ENCODE measurements at regions not wholly inside any gene's neighbourhood (a gene's known extent, or its start where the extent isn't known, plus 50 kb on each side); places are given as distances from the start of the nearest gene placed in this dataset.

GRCh38 chr19:28466107-28467045 lies 746.6 kb downstream of the UQCRFS1 start:
- no peaks in the 10 kb centered on the region for H3K27me3 Mint-ChIP-seq (ENCODE audit: low read depth)
- H3K4me1 Mint-ChIP-seq (ENCODE audit: low read depth): peaks cover 6% of the 10 kb centered on the region
- no peak overlapping the region for H3K27ac Mint-ChIP-seq
- intact Hi-C loops (cut with micrococcal nuclease): loop anchor here (1.0 to 5.0 kb wide), 2 partner anchors 167 to 416 kb away; no protein-coding TSS in a partner anchor
- peak; percentile 48 for DNase-seq (ENCODE audit: low spot score)
- no peaks in the 10 kb centered on the region for H3K36me3 Mint-ChIP-seq (ENCODE audit: low read depth)
- H3K4me3 Mint-ChIP-seq (ENCODE audit: low read depth): no peak overlapping the region
- no peaks in the 10 kb centered on the region for H3K9me3 Mint-ChIP-seq

GRCh38 chr19:28465371-28466086 lies 747.4 kb downstream of the UQCRFS1 start:
- Mint-ChIP-seq H3K4me3 (ENCODE audit: low read depth) (no peak overlapping the region), H3K27ac (no peak overlapping the region), H3K4me1 (ENCODE audit: low read depth) (peaks cover 6% of the 10 kb centered on the region), H3K27me3 (ENCODE audit: low read depth) (no peaks in the 10 kb centered on the region), H3K9me3 (no peaks in the 10 kb centered on the region), H3K36me3 (ENCODE audit: low read depth) (no peaks in the 10 kb centered on the region)
- intact Hi-C loops (cut with micrococcal nuclease): loop anchor here (1.0 to 5.0 kb wide), 2 partner anchors 168 to 417 kb away; no protein-coding TSS in a partner anchor
- DNase-seq (ENCODE audit: low spot score): no peak

- intact Hi-C loops (cut with micrococcal nuclease): no loop called here
- H3K9me3 Mint-ChIP-seq: no peaks in the 10 kb centered on the region
- H3K4me3 Mint-ChIP-seq (ENCODE audit: low read depth): no peak overlapping the region
- H3K27ac Mint-ChIP-seq: no peak overlapping the region
- no peaks in the 10 kb centered on the region for H3K27me3 Mint-ChIP-seq (ENCODE audit: low read depth)
- no peaks in the 10 kb centered on the region for H3K36me3 Mint-ChIP-seq (ENCODE audit: low read depth)
- H3K4me1 Mint-ChIP-seq (ENCODE audit: low read depth): peaks cover 5% of the 10 kb centered on the region
- DNase-seq (ENCODE audit: low spot score): no peak
Observed at GRCh38 chr19:28463493-28464053, 749.4 kb downstream of the UQCRFS1 start.

- no peak for DNase-seq (ENCODE audit: low spot score)
- H3K27me3 Mint-ChIP-seq (ENCODE audit: low read depth): no peaks in the 10 kb centered on the region
- H3K36me3 Mint-ChIP-seq (ENCODE audit: low read depth): no peaks in the 10 kb centered on the region
- no peaks in the 10 kb centered on the region for H3K9me3 Mint-ChIP-seq
- intact Hi-C loops (cut with micrococcal nuclease): no loop called here
- no peak overlapping the region for H3K27ac Mint-ChIP-seq
- H3K4me3 Mint-ChIP-seq (ENCODE audit: low read depth): no peak overlapping the region
- H3K4me1 Mint-ChIP-seq (ENCODE audit: low read depth): peaks cover 6% of the 10 kb centered on the region
Observed at GRCh38 chr19:28457620-28458019, 755.3 kb downstream of the UQCRFS1 start.

- no peak overlapping the region for H3K4me3 Mint-ChIP-seq (ENCODE audit: low read depth)
- peak overlapping the region; percentile 32 for H3K27ac Mint-ChIP-seq
- intact Hi-C loops (cut with micrococcal nuclease): no loop called here
- H3K36me3 Mint-ChIP-seq (ENCODE audit: low read depth): no peaks in the 10 kb centered on the region
- no peaks in the 10 kb centered on the region for H3K27me3 Mint-ChIP-seq (ENCODE audit: low read depth)
- no peak for DNase-seq (ENCODE audit: low spot score)
- no peaks in the 10 kb centered on the region for H3K9me3 Mint-ChIP-seq
- H3K4me1 Mint-ChIP-seq (ENCODE audit: low read depth): peaks cover 6% of the 10 kb centered on the region
Observed at GRCh38 chr19:28456708-28457320, 756.1 kb downstream of the UQCRFS1 start.

- H3K4me1 Mint-ChIP-seq (ENCODE audit: low read depth): peaks cover 6% of the 10 kb centered on the region
- no peaks in the 10 kb centered on the region for H3K27me3 Mint-ChIP-seq (ENCODE audit: low read depth)
- no peak overlapping the region for H3K27ac Mint-ChIP-seq
- DNase-seq (ENCODE audit: low spot score): no peak
- intact Hi-C loops (cut with micrococcal nuclease): no loop called here
- no peaks in the 10 kb centered on the region for H3K9me3 Mint-ChIP-seq
- H3K36me3 Mint-ChIP-seq (ENCODE audit: low read depth): no peaks in the 10 kb centered on the region
- H3K4me3 Mint-ChIP-seq (ENCODE audit: low read depth): no peak overlapping the region
Observed at GRCh38 chr19:28456252-28456651, 756.7 kb downstream of the UQCRFS1 start.

- intact Hi-C loops (cut with micrococcal nuclease): no loop called here
- peaks cover 3% of the 10 kb centered on the region for H3K4me1 Mint-ChIP-seq (ENCODE audit: low read depth)
- no peak overlapping the region for H3K4me3 Mint-ChIP-seq (ENCODE audit: low read depth)
- H3K36me3 Mint-ChIP-seq (ENCODE audit: low read depth): no peaks in the 10 kb centered on the region
- no peaks in the 10 kb centered on the region for H3K9me3 Mint-ChIP-seq
- H3K27ac Mint-ChIP-seq: no peak overlapping the region
- DNase-seq (ENCODE audit: low spot score): no peak
- H3K27me3 Mint-ChIP-seq (ENCODE audit: low read depth): no peaks in the 10 kb centered on the region
Observed at GRCh38 chr19:28454083-28454482, 758.9 kb downstream of the UQCRFS1 start.

GRCh38 chr19:28453420-28453819 lies 759.5 kb downstream of the UQCRFS1 start:
- intact Hi-C loops (cut with micrococcal nuclease): no loop called here
- Mint-ChIP-seq H3K4me1 (ENCODE audit: low read depth) (peaks cover 3% of the 10 kb centered on the region), H3K4me3 (ENCODE audit: low read depth) (no peak overlapping the region), H3K27ac (no peak overlapping the region), H3K9me3 (no peaks in the 10 kb centered on the region), H3K36me3 (ENCODE audit: low read depth) (no peaks in the 10 kb centered on the region), H3K27me3 (ENCODE audit: low read depth) (no peaks in the 10 kb centered on the region)
- DNase-seq (ENCODE audit: low spot score): no peak

GRCh38 chr19:28449803-28450202 lies 763.1 kb downstream of the UQCRFS1 start:
- DNase-seq (ENCODE audit: low spot score): no peak
- Mint-ChIP-seq H3K4me3 (ENCODE audit: low read depth) (no peak overlapping the region), H3K27ac (no peak overlapping the region), H3K27me3 (ENCODE audit: low read depth) (no peaks in the 10 kb centered on the region), H3K4me1 (ENCODE audit: low read depth) (no peaks in the 10 kb centered on the region), H3K9me3 (no peaks in the 10 kb centered on the region), H3K36me3 (ENCODE audit: low read depth) (no peaks in the 10 kb centered on the region)
- intact Hi-C loops (cut with micrococcal nuclease): no loop called here

- intact Hi-C loops (cut with micrococcal nuclease): no loop called here
- no peaks in the 10 kb centered on the region for H3K27me3 Mint-ChIP-seq (ENCODE audit: low read depth)
- DNase-seq (ENCODE audit: low spot score): no peak
- H3K9me3 Mint-ChIP-seq: no peaks in the 10 kb centered on the region
- H3K4me1 Mint-ChIP-seq (ENCODE audit: low read depth): no peaks in the 10 kb centered on the region
- H3K27ac Mint-ChIP-seq: no peak overlapping the region
- no peak overlapping the region for H3K4me3 Mint-ChIP-seq (ENCODE audit: low read depth)
- no peaks in the 10 kb centered on the region for H3K36me3 Mint-ChIP-seq (ENCODE audit: low read depth)
Observed at GRCh38 chr19:28446511-28446910, 766.4 kb downstream of the UQCRFS1 start.

- H3K36me3 Mint-ChIP-seq (ENCODE audit: low read depth): no peaks in the 10 kb centered on the region
- no peak overlapping the region for H3K4me3 Mint-ChIP-seq (ENCODE audit: low read depth)
- no peak overlapping the region for H3K27ac Mint-ChIP-seq
- no peaks in the 10 kb centered on the region for H3K9me3 Mint-ChIP-seq
- no peaks in the 10 kb centered on the region for H3K4me1 Mint-ChIP-seq (ENCODE audit: low read depth)
- no peak for DNase-seq (ENCODE audit: low spot score)
- intact Hi-C loops (cut with micrococcal nuclease): no loop called here
- no peaks in the 10 kb centered on the region for H3K27me3 Mint-ChIP-seq (ENCODE audit: low read depth)
Observed at GRCh38 chr19:28445826-28446225, 767.1 kb downstream of the UQCRFS1 start.

GRCh38 chr19:28444362-28444761 lies 768.6 kb downstream of the UQCRFS1 start:
- Mint-ChIP-seq H3K4me3 (ENCODE audit: low read depth) (no peak overlapping the region), H3K27ac (no peak overlapping the region), H3K9me3 (no peaks in the 10 kb centered on the region), H3K36me3 (ENCODE audit: low read depth) (no peaks in the 10 kb centered on the region), H3K27me3 (ENCODE audit: low read depth) (no peaks in the 10 kb centered on the region), H3K4me1 (ENCODE audit: low read depth) (no peaks in the 10 kb centered on the region)
- DNase-seq (ENCODE audit: low spot score): no peak
- intact Hi-C loops (cut with micrococcal nuclease): no loop called here
